Uterus (tissue), 2 donors: ENCODE measurements at regions not wholly inside any gene's neighbourhood (a gene's known extent, or its start where the extent isn't known, plus 50 kb on each side); places are given as distances from the start of the nearest gene placed in this dataset.

Source experiments
- POLR2A ChIP-seq, 2 donors: fragments of 450-650 bp; IDR thresholded peaks; one replicate each; pipeline ENCODE4 v1.6.1; 2016; ENCODE audit warnings: antibody characterized with exemption in 2 of 2, mild to moderate bottlenecking in 1 of 2, moderate library complexity in 1 of 2
- TF ChIP-seq, protein P1 (sequence below), 4 experiments: fragments of 200-600 bp in 2 of 4; fragments of 450-650 bp in 2 of 4; sonication (generic) in 2 of 4; IDR thresholded peaks; one replicate each; pipeline ENCODE4 v1.5.1; 2016 to 2019; ENCODE audit warnings: antibody characterized with exemption in 4 of 4, mild to moderate bottlenecking in 2 of 4, moderate library complexity in 1 of 4

DNA sequence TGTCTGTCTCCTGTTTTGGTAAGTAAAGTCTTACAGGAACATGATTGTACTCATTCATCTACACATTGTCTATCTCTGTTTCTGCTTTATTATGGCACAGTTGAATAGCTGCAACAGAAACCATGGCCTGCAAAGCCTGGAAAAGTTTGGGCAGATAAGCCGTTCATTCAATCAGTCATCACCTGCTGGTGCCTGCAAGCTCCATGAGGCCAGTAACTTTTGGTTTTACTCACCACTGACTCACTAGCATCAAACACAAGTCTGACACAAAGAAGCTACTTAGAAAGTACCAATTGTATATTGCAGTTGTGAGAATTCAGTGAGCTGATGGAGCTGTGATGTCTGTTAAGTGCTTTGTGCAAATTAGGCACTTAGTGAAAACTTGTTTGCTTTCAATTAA, 373.6 kb upstream of the SGCD start:
- TF ChIP-seq, protein P1, sequence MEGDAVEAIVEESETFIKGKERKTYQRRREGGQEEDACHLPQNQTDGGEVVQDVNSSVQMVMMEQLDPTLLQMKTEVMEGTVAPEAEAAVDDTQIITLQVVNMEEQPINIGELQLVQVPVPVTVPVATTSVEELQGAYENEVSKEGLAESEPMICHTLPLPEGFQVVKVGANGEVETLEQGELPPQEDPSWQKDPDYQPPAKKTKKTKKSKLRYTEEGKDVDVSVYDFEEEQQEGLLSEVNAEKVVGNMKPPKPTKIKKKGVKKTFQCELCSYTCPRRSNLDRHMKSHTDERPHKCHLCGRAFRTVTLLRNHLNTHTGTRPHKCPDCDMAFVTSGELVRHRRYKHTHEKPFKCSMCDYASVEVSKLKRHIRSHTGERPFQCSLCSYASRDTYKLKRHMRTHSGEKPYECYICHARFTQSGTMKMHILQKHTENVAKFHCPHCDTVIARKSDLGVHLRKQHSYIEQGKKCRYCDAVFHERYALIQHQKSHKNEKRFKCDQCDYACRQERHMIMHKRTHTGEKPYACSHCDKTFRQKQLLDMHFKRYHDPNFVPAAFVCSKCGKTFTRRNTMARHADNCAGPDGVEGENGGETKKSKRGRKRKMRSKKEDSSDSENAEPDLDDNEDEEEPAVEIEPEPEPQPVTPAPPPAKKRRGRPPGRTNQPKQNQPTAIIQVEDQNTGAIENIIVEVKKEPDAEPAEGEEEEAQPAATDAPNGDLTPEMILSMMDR (IDR thresholded peaks at IDR 0.05): no peak
- no peak for TF ChIP-seq POLR2A (IDR thresholded peaks at IDR 0.05)
